ENCODE measurements at regions not wholly inside any gene's neighbourhood (a gene's known extent, or its start where the extent isn't known, plus 50 kb on each side); places are given as distances from the start of the nearest gene placed in this dataset.

GRCh38 chr1:55981010-55981650, 598.2 kb downstream of the PLPP3 start:
- ChIA-PET POLR2A (no interaction called here), CTCF (no interaction called here)
- Mint-ChIP-seq H3K27ac (no peak overlapping the region), H3K4me3 (no peak overlapping the region), H3K27me3 (ENCODE audit: low read depth) (no peaks in the 10 kb centered on the region), H3K4me1 (ENCODE audit: low read depth) (no peaks in the 10 kb centered on the region), H3K9me3 (ENCODE audit: insufficient read depth) (no peaks in the 10 kb centered on the region), H3K36me3 (ENCODE audit: low read depth) (no peaks in the 10 kb centered on the region)
- DNase-seq (no peak), ATAC-seq (no peak)

- H3K4me3 Mint-ChIP-seq = no peak overlapping the region
- H3K4me1 Mint-ChIP-seq (ENCODE audit: low read depth) = no peaks in the 10 kb centered on the region
- no peaks in the 10 kb centered on the region for H3K36me3 Mint-ChIP-seq (ENCODE audit: low read depth)
- no peak overlapping the region for H3K27ac Mint-ChIP-seq
- CTCF ChIA-PET = no interaction called here
- ATAC-seq = no peak
- no peaks in the 10 kb centered on the region for H3K9me3 Mint-ChIP-seq (ENCODE audit: insufficient read depth)
- POLR2A ChIA-PET = no interaction called here
- no peaks in the 10 kb centered on the region for H3K27me3 Mint-ChIP-seq (ENCODE audit: low read depth)
- DNase-seq = no peak
Observed at GRCh38 chr1:55980582-55980981, 598.8 kb downstream of the PLPP3 start.

GRCh38 chr1:55974714-55975441, 604.5 kb downstream of the PLPP3 start:
- ATAC-seq (no peak), DNase-seq (no peak)
- no peaks in the 10 kb centered on the region for H3K9me3 Mint-ChIP-seq (ENCODE audit: insufficient read depth)
- H3K27me3 Mint-ChIP-seq (ENCODE audit: low read depth) = no peaks in the 10 kb centered on the region
- no peaks in the 10 kb centered on the region for H3K4me1 Mint-ChIP-seq (ENCODE audit: low read depth)
- ChIA-PET POLR2A (no interaction called here), CTCF (no interaction called here)
- no peak overlapping the region for H3K27ac Mint-ChIP-seq
- H3K4me3 Mint-ChIP-seq = no peak overlapping the region
- no peaks in the 10 kb centered on the region for H3K36me3 Mint-ChIP-seq (ENCODE audit: low read depth)

- Mint-ChIP-seq H3K9me3 (ENCODE audit: insufficient read depth) (no peaks in the 10 kb centered on the region), H3K36me3 (ENCODE audit: low read depth) (no peaks in the 10 kb centered on the region), H3K4me1 (ENCODE audit: low read depth) (no peaks in the 10 kb centered on the region), H3K4me3 (no peak overlapping the region), H3K27ac (no peak overlapping the region), H3K27me3 (ENCODE audit: low read depth) (no peaks in the 10 kb centered on the region)
- ChIA-PET CTCF (interaction anchor here (0.7 kb wide), 1 partner anchor 513 kb away, joined by 3 read pairs; no protein-coding TSS in a partner anchor), POLR2A (no interaction called here)
- ATAC-seq (no peak), DNase-seq (no peak)
Observed at GRCh38 chr1:55970526-55971110, 608.7 kb downstream of the PLPP3 start.

GRCh38 chr1:55969322-55969721, 610.0 kb downstream of the PLPP3 start:
- Mint-ChIP-seq H3K27me3 (ENCODE audit: low read depth) (no peaks in the 10 kb centered on the region), H3K4me3 (no peak overlapping the region), H3K9me3 (ENCODE audit: insufficient read depth) (no peaks in the 10 kb centered on the region), H3K27ac (no peak overlapping the region), H3K4me1 (ENCODE audit: low read depth) (no peaks in the 10 kb centered on the region), H3K36me3 (ENCODE audit: low read depth) (no peaks in the 10 kb centered on the region)
- ChIA-PET POLR2A (no interaction called here), CTCF (no interaction called here)
- ATAC-seq (no peak), DNase-seq (no peak)

GRCh38 chr1:55968661-55969060, 610.7 kb downstream of the PLPP3 start:
- DNase-seq (no peak), ATAC-seq (no peak)
- Mint-ChIP-seq H3K4me1 (ENCODE audit: low read depth) (no peaks in the 10 kb centered on the region), H3K4me3 (no peak overlapping the region), H3K27ac (no peak overlapping the region), H3K36me3 (ENCODE audit: low read depth) (no peaks in the 10 kb centered on the region), H3K27me3 (ENCODE audit: low read depth) (no peaks in the 10 kb centered on the region), H3K9me3 (ENCODE audit: insufficient read depth) (no peaks in the 10 kb centered on the region)
- POLR2A ChIA-PET = no interaction called here
- CTCF ChIA-PET = no interaction called here

GRCh38 chr1:55965981-55966461, 613.3 kb downstream of the PLPP3 start:
- H3K4me1 Mint-ChIP-seq (ENCODE audit: low read depth) = no peaks in the 10 kb centered on the region
- H3K4me3 Mint-ChIP-seq = no peak overlapping the region
- DNase-seq (no peak), ATAC-seq (no peak)
- no peaks in the 10 kb centered on the region for H3K36me3 Mint-ChIP-seq (ENCODE audit: low read depth)
- ChIA-PET POLR2A (no interaction called here), CTCF (no interaction called here)
- H3K9me3 Mint-ChIP-seq (ENCODE audit: insufficient read depth) = no peaks in the 10 kb centered on the region
- H3K27me3 Mint-ChIP-seq (ENCODE audit: low read depth) = no peaks in the 10 kb centered on the region
- no peak overlapping the region for H3K27ac Mint-ChIP-seq

- no peak for DNase-seq
- Mint-ChIP-seq H3K27ac (no peak overlapping the region), H3K4me1 (ENCODE audit: low read depth) (no peaks in the 10 kb centered on the region), H3K9me3 (ENCODE audit: insufficient read depth) (no peaks in the 10 kb centered on the region), H3K4me3 (no peak overlapping the region), H3K27me3 (ENCODE audit: low read depth) (no peaks in the 10 kb centered on the region), H3K36me3 (ENCODE audit: low read depth) (no peaks in the 10 kb centered on the region)
- CTCF ChIA-PET = no interaction called here
- no peak for ATAC-seq
- POLR2A ChIA-PET = no interaction called here
Observed at GRCh38 chr1:55962472-55962871, 616.9 kb downstream of the PLPP3 start.

GRCh38 chr1:55959136-55959548, 620.2 kb downstream of the PLPP3 start:
- CTCF ChIA-PET = no interaction called here

GRCh38 chr1:55958498-55958897, 620.9 kb downstream of the PLPP3 start:
- H3K9me3 Mint-ChIP-seq (ENCODE audit: insufficient read depth) = no peaks in the 10 kb centered on the region
- no peaks in the 10 kb centered on the region for H3K36me3 Mint-ChIP-seq (ENCODE audit: low read depth)
- no peaks in the 10 kb centered on the region for H3K4me1 Mint-ChIP-seq (ENCODE audit: low read depth)
- ChIA-PET POLR2A (no interaction called here), CTCF (no interaction called here)
- no peak for DNase-seq
- no peak overlapping the region for H3K27ac Mint-ChIP-seq
- ATAC-seq = no peak
- H3K4me3 Mint-ChIP-seq = no peak overlapping the region
- no peaks in the 10 kb centered on the region for H3K27me3 Mint-ChIP-seq (ENCODE audit: low read depth)

More at GRCh38 chr1:55959136-55959548, 620.2 kb downstream of the PLPP3 start:
- H3K4me3 Mint-ChIP-seq = no peak overlapping the region
- no peaks in the 10 kb centered on the region for H3K9me3 Mint-ChIP-seq (ENCODE audit: insufficient read depth)
- no peaks in the 10 kb centered on the region for H3K36me3 Mint-ChIP-seq (ENCODE audit: low read depth)
- no peaks in the 10 kb centered on the region for H3K27me3 Mint-ChIP-seq (ENCODE audit: low read depth)
- POLR2A ChIA-PET = no interaction called here
- ATAC-seq = no peak
- no peak overlapping the region for H3K27ac Mint-ChIP-seq
- DNase-seq = no peak
- H3K4me1 Mint-ChIP-seq (ENCODE audit: low read depth) = no peaks in the 10 kb centered on the region

- no peak overlapping the region for H3K4me3 Mint-ChIP-seq
- CTCF ChIA-PET = no interaction called here
- ATAC-seq (no peak), DNase-seq (no peak)
- no peak overlapping the region for H3K27ac Mint-ChIP-seq
- no peaks in the 10 kb centered on the region for H3K9me3 Mint-ChIP-seq (ENCODE audit: insufficient read depth)
- no peaks in the 10 kb centered on the region for H3K27me3 Mint-ChIP-seq (ENCODE audit: low read depth)
- POLR2A ChIA-PET = no interaction called here
- no peaks in the 10 kb centered on the region for H3K36me3 Mint-ChIP-seq (ENCODE audit: low read depth)
- H3K4me1 Mint-ChIP-seq (ENCODE audit: low read depth) = no peaks in the 10 kb centered on the region
Observed at GRCh38 chr1:55957276-55957675, 622.1 kb downstream of the PLPP3 start.

GRCh38 chr1:55955016-55955621, 624.2 kb downstream of the PLPP3 start:
- no peak overlapping the region for H3K4me3 Mint-ChIP-seq
- POLR2A ChIA-PET = no interaction called here
- H3K36me3 Mint-ChIP-seq (ENCODE audit: low read depth) = no peaks in the 10 kb centered on the region
- CTCF ChIA-PET = no interaction called here
- H3K27me3 Mint-ChIP-seq (ENCODE audit: low read depth) = no peaks in the 10 kb centered on the region
- H3K9me3 Mint-ChIP-seq (ENCODE audit: insufficient read depth) = no peaks in the 10 kb centered on the region
- ATAC-seq (no peak), DNase-seq (no peak)
- no peaks in the 10 kb centered on the region for H3K4me1 Mint-ChIP-seq (ENCODE audit: low read depth)
- no peak overlapping the region for H3K27ac Mint-ChIP-seq

All from activated CD8-positive, alpha-beta T cell treated with anti-CD3 and anti-CD28 coated beads, Interleukin-2, amount 10 ng/mL, durations not matched to agents 7 days and 5 days (primary cell).